ENCODE measurements at regions not wholly inside any gene's neighbourhood (a gene's known extent, or its start where the extent isn't known, plus 50 kb on each side); places are given as distances from the start of the nearest gene placed in this dataset.
"Not testable (repeated sequence)": the region's sequence is repeated elsewhere in the genome, so short reads cannot be mapped to it uniquely, and the experiment has no call there.

DNA sequence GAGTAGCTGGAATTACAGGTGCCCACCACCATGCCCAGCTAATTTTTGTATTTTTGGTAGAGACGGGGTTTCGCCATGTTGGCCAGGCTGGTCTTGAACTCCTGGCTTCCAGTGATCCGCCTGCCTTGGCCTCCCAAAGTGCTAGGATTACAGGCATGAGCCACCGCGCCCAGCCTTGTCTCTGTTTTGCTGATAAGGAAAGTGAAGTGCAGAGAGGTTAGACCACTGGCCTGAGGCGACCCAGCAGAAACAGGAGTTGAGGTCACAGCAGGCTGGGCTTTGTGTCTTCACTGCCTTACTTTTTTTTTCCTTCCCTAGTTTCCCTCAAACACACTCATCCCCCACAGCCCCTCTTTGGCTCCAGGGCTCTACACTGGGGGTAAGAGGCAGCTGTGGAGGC lies 93.0 kb upstream of the CIBAR2 start:
- not testable (repeated sequence) for DNase-seq

DNA sequence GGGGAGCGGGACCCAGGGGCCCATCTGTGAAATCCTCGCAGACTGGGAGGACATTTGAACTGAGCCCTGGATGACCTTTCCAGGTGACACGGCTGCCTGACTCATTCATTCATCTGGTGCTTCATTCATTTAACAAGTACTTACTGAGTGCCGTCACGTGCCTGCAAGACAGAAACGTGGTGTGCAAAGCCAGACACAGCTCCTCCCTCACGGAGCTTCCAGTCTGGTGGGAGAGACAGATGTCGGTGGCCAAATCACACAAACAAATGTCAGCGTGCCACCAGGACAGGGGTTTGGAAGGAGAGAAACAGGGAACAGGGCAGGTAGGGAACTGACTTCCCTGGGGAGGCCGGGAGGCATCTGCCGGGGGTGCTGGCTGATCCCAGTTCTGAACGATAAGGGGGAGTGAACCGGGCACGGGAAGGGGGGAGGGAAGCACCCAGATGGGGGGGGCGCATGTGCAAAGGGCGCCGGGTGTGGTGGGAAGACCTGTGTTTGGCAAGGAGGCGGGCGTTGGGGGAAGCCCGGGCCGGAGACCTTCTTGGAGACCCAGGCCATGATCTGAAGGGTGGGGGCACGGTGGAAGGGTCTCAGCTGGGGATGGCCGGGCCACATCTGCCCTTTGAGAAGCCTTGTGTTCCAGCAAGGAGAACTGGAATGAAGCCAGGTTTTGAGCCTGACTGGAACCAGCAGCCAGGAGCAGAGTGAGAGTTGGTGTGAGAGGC lies 93.6 kb upstream of the CIBAR2 start:
- no peak for DNase-seq

DNA sequence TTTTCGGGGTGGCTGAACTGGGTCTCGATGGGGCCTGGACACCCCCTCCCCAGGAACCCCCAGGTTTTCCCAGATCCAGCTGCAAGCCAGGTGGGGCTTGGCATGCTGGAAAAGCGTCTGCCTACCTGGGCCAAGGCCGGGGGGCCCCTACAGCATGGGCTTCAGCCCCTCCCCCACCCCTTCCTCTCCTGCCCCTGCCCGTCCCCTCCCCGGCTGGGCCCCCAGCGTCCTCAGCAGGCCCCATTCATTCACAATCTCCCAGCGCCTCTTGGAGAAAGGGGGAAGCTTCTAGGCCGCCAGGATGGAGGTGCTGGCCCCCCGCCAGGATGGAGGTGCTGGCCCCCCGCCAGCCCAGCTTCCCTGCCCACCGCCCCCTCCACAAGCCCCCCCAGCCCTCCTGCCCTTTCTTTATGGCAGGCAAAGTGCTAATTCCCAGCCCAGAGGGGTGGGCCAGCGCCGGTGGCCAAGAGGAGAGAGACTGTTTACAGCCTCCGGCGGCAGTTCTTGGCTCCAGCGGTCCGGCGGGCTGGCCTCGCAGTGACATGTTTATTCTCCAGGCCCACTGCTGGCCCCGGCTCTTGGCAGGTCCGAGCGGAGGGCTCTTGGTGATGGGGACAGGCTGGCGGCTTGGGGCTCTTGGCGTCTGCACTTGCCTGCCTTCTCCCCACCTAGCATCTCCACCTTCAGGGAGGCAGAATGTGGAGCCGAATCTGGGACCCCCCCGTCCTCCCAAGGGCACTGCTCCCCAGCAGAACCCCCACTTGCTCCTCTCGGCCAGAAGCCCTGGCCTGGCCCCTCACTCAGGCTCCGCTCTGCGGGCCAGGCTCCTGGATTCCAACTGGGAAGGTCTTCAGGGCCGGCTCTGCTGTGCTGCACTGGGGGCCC lies 94.4 kb upstream of the CIBAR2 start:
- no peak for DNase-seq

DNA sequence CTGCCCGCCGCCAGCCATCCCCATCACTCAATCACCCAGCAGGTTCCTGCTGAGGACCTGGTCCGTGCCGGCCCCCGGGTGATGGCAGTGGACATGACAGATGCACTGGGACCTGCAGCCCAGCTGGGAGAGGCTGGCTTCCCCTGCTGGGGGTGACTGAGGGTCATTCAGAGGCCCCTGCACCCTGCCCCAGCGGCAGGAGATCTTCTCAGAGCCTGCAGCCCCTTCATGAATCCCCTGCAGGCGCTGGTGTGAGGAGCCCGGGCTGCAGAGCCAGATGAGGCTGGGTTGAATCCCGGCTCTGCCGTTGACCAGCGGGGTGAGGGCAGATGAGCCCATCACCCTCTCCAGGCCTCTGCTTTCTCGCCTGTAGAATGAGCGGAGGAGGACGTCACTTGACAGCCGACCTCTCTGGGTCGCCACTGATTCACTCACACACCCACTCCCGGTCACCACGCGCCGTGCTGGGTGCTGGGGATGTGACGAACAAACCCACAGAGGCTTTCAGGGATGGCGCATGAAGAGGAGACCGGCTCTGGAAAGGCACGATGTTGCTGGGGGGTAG lies 95.2 kb upstream of the CIBAR2 start:
- no peak for DNase-seq

DNA sequence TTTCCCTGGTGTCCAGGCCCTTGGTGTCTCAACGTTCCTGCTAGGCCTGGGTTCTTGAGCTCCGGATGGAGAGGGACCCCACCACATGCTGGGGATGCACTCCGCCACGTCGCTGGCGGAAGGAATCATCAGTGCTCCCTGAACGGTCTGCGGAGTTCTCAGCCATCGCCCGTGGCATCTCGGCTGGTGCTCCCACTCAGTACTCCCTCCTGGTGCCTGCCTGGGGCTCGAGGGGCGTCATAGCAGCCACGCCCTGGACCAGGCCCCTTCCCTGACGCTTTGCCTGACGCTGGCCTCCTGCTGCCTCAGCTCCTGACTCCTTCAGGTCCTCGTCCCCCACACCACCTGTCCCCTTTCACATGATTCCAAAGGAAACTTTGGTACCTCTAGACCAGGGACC lies 95.9 kb upstream of the CIBAR2 start:
- DNase-seq, result no peak

DNA sequence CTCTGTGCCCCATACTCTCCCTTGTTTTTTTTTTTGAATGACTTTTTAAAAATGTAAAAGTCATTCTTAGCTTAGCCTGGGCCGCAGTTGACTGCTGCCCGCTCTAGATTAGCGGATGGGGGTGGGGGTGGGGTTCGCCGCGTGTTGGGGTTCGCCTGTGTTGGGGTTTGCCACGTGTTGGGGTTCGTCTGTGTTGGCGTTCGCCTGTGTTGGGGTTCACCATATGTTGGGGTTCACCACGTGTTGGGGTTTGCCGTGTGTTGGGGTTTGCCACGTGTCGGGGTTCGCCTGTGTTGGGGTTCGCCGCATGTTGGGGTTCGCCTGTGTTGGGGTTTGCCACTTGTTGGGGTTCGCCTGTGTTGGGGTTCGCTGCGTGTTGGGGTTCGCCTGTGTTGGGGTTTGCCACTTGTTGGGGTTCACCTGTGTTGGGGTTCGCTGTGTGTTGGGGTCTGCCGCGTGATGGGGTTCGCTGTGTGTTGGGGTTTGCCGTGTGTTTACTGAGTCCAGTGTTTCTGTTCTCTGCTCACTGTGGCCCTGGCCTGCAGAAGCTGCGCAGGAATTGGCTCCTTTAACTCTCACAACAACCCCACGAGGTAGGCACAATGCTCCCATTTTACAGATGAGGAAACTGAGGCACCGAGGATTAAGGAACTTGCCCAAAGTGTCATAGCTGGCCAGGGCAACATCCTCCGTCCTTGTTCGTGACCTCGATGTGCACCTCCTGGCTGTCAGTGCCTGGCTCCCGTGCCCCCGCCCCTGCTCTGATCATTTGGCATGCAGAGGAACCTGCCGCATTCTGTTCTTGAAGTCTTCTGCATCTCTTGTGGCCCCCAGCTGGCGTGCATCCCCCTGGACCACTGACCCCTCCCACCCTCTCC lies 96.6 kb upstream of the CIBAR2 start:
- DNase-seq, result no peak

DNA sequence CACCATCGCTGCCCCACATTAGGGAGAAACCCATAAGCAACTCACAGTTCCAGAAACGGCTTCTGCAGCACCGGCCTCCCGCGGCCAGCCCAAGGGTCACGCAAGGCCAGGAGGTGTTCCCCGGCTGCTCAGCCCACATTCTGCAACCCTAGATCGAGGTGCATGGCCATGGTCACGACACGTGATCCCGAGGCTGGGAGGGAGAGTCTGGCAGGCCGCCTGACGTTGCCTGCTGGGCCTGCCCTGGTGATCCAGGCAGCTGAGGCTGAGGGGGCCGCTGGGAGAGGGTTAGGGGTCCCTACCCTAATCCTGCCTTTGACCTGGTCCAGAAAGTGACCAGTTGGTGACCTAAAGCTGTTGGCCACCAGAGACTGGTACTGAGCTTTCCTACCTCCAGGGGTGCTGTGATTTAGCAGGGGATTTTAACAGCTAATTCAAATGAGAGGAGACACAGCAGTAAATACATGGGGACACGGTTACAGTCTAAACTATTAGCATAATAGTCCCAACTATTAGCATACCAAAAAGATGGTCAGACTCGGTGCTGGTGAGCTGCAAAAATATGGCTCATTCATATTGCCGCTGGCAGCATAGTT lies 97.4 kb upstream of the CIBAR2 start:
- DNase-seq, result no peak

DNA sequence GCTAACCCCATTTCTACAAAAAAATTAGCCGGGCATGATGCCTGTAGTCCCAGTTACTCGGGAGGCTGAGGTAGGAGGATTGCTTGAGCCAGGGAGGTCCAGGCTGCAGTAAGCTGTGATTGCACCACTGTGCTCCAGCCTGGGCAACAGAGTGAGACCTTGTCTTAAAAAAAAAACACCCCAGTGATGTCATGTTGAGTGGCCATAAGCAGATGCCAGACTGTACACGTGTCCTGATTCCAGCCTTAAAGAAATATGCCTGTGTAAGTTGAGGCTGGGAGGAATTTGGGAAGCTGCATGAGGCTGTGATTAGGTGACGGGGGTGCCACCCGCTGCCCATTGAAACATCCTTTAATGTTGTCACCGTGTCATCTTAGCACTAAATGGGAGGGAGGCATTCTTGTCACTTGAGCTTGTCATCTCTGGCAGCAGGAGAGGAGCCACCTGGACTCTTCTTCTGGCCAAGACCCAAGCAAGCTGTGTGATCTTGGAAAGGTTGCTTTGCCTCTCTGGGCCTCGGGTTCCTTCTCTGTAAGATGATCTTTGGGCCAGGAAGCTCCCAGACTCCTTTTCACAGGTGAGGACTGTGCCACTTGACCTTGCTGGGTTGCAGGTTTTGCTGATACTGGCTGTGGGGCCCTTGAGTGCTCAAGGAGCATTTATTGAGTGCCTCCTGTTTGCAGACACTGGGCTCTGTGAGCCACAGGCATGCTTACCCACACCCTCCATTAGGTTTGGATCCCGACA lies 98.3 kb upstream of the CIBAR2 start:
- DNase-seq, result no peak

DNA sequence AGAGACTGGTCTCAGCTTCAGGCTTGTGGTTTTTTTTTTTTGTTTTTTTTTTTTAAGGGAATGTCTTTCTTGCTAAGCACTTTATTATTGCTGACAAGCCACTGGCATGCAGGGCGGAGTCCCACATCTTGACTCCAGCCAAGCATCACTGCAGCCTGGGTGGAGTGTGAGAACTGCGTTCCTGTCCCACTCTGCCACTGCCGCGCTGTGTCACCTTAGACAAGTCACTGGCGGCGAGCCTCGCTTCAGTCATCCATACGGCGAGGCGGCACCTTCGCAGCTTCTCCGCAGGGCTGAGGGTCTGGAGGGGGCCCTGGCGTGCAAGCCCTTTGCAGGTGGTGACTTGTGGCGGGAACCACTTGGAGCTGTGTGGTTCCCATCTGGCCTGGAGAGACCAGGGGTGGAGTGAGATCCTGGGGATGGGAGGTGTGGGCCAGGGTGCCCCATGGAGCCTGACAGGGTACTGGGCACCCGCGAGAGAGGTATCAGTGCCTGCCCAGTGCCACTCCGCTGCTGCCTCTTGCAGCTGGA lies 99.1 kb upstream of the CIBAR2 start:
- no peak for DNase-seq

DNA sequence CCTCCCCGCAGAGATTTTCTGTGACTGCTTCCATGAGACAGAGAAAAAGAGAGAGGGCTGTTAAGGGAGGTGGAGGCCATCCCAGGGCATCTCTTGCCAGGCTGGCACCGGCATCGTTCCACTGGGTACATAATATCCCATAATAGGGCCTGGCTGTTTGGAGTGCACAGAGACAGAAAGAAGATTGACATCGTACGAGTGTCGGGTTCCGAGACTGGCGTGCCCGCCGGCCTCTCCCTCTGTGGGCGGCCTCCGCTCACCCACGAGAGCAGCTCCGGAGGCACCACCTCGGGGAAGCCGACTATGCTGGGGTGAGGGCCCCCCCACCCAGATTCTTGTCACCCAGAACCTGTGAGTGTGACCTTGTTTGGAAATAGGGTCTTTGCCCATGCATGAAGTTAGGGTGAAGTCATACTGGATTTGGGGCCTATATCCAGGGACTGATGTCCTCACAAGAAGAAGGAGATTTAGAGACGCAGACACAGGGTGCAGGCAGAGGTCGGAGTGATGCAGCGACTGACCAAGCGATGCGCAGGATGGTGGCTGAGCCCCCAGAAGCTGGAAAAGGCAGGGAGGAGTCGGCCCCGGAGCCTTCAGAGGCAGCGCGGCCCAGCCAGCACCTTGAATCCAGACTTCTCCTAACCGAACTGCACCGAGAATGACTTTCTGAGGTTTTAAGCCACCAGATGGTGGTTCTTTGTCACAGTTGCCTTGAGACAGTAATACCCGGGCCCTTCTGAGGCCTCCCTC lies 101.8 kb upstream of the CIBAR2 start:
- no peak for DNase-seq

DNA sequence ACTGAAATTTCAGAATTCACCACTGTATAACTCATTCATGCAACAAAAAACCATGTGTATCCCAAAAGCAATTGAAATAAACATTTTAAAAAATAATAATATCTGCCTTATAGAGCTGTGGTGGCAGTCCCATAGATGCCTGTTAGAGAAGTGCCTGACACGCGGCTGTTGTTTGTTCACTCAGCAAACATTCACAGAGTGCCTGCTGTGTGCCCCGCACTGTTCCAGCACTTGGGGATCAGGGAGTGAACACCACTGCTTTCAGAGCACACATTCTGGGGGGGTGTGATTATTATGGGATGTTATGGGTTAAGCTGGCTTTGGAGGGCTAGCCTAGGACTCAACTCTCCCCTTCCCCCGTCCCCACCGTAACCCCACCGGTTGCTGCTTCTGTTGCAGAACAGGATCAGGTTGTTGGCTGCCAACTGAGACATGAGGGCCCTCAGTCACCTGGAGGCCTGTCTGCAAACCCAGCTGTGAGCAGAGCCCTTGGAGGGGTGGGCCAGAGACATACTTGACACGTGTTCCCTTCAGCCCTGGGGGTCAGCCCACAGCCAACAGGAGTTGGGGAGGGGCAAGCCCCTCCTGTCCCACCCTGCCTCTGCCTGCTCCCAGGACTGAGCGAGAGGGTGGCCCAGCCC lies 103.3 kb upstream of the CIBAR2 start:
- no peak for DNase-seq

DNA sequence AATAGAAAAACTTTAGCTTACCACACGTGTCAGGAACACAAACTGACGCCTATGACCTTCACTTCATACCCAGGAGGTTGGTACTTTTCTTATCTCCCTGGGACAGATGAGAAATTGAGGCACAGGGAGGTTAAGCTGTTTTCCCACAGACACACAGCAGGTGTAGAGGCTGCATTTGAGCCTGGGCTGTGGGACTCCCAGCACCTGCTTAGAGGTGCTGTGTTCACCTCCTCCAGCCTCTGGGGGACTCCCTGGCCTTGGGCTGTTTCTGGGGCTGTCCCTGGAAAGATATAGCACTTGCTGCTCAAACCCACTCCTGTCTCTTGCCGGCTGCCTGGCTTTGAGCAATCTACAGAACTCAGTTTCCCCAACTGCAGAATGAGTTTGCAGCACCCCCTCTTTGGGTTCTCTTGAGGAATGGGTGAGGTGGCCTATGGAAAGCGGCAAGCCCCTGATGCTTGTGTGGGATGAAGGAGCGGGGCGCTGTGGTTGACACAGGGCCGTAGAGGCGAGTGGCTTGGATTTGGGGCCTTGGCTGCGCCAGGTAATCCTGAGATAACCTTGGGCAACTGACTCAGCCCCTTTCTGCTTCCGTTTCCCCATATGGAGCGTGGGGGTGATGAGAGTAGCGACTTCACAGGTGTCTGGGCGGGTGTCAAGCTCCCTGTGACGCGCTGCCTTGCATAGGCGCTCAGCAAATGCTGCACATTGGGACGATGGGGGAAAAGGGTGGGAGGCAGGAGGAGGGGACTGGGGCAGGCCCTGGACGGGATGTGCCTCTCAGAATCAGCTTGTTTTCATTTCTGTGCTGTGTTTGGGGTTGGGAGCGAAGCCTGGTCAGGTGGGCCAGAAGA lies 104.5 kb upstream of the CIBAR2 start:
- DNase-seq, result no peak

DNA sequence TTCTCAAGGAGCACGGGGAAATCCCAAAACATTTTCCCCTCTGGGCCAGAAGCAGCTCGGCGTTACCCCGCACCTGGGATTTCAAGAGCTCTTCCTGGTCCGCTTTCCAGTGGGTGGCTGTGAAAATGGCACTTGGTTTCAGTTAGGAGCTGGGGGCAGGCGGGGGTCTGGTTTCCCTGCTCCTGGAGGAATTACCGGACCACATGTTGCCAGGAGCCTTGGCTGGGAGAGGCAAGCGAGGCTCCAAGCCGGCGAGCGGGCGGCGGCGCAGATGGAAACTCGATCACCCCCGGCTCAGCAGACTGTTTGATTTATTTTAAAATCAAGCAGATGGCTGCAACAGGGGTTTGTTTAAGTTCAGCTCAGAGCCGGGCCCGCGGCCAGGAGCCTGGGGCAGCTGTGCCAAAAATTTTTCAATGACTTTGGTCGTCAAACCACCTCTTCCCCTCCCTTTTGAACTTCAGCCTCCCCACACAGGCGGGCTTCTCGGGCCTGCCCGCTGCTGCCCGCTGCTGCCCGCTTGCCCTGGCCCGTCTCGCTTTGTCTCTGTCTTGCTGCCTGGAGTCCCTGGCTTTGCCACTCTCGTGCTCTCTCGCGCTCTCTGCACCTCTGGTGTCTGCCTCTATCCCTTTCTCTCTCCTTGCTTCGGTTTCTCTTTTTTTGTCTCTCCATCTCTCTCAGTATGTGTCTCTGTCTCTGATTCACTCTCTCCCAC lies 108.0 kb upstream of the CIBAR2 start:
- DNase-seq, result no peak

DNA sequence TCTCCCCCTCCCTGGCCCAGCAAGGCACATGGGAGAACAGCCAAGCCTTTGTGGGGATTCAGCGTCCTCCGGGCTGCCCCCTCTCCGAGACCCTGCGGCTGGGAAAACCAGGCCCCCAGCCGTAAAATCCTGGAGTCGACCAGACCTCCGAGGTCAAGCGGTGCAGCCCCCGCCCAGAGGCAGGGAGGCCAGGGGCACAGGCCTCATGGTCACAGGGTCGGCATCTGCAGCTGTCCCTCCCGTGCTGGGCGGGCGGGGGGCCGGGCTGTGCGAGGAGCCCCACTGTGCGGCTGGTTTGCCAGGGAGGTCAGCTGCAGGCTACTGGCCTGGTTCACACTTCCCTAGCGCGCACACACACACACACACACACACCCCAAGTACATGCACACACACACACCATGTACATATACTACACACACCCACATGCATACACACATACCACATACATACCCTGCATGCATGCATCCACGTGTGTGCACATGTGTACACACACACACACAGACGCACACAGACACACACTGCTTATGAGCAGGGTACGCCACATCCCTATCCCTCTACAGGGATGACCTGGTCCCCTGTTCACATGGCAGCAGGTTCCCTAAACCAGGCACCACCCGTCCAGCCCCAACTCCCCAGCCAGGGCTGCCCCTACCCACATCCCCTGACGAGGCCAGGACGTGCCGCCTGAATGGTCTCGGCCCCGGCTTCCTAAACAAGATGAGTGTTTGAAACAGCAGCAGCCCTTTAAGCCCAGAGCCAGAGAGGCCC lies 108.9 kb upstream of the CIBAR2 start:
- DNase-seq, result no peak

DNA sequence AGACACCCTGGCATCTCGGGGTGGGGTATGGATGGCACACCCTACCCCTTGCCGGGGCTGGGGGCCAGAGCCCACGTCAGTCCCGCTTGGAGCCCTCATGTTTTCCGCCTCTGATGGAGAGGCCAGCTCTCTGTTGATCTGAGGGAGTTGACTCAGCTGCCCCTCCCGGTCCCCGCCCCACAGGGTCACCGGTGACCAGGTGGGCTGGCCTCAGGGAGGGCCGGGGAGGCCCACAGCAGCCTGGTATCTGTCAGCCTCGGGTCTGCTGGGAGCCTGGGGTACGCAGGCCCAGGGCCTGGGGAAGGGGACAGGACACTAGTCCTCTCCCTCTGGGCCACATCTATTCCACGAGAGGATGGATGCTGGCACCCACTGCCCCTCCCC lies 109.5 kb upstream of the CIBAR2 start:
- no peak for DNase-seq

DNA sequence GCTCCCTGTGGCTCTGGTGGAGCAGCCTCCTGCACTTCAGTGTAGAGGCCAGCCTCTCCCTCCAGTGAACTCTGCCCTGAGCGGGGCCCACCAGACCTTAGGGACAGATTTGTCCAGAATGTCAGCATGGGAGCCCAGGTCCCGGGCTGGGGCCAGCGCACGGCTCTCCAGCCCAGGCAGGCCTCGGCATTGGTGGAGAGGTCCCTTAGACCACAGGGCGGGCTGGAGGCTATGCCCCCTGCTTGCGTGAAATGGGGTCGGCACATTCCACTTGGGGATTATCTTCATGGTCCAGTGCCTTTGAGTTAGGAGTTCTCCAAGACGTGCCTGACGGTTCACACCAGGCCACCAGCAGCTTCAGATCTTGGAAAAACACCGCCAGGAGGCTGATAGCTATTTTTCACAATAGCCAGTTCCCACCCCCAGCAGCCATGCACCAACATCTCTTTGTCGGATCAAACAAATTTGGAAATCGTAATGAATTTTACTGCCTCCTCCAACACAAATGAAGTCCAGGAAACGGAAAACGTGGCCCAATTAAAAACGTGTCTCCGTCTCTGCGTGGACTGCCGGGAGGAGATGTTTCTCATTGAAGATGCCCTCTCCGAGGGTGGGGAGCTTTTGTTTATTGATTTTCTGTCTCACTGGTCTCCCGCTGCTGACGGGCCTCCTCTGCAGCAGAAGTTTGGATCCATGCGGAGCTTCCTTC lies 110.0 kb upstream of the CIBAR2 start:
- DNase-seq, result no peak

DNA sequence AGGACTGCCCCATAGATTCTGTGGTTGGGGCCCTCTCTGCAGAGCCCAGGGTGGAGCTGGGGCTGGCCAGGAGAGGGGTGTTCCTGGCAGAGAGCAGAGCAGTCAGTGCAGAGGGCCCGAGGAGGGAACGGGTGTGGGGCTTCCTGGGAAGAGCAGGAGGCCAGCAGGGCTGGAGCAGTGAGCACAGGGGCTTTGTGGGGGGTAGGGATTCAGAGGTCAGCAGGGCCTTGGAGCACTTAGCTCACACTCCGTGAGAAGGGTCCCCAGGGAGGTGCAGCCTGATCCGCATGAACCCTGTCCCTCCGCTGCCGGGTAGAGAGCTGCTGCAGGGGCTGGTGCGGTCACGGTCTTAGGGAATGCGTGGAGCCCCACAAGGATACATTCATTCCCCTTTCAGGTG lies 113.0 kb upstream of the CIBAR2 start:
- DNase-seq, result no peak
